IPS-18a (cell line): ENCODE measurements at regions not wholly inside any gene's neighbourhood (a gene's known extent, or its start where the extent isn't known, plus 50 kb on each side); places are given as distances from the start of the nearest gene placed in this dataset.

Experiments used
- H3K27ac ChIP-seq: one replicate; pipeline ENCODE4 v1.5.1; 2013; ENCODE audit warnings: low read length
- H3K27me3 ChIP-seq: one replicate; pipeline ENCODE4 v1.6.1; 2013; ENCODE audit warnings: mild to moderate bottlenecking, low read length; ENCODE audit not compliant: control insufficient read depth, insufficient read depth
- H3K36me3 ChIP-seq: one replicate; pipeline ENCODE4 v1.6.1; 2013; ENCODE audit warnings: low read depth, low read length; ENCODE audit not compliant: control insufficient read depth
- H3K4me1 ChIP-seq: one replicate; pipeline ENCODE4 v1.6.1; 2013; ENCODE audit warnings: low read depth, low read length; ENCODE audit not compliant: control insufficient read depth
- H3K4me3 ChIP-seq: one replicate; pipeline ENCODE4 v1.5.1; 2013; ENCODE audit warnings: low read length
- H3K9ac ChIP-seq: one replicate; pipeline ENCODE4 v1.6.1; 2013; ENCODE audit warnings: mild to moderate bottlenecking, low read length, moderate library complexity
- H3K9me3 ChIP-seq: one replicate; pipeline ENCODE4 v1.6.1; 2013; ENCODE audit warnings: low read depth, low read length; ENCODE audit not compliant: control insufficient read depth

DNA sequence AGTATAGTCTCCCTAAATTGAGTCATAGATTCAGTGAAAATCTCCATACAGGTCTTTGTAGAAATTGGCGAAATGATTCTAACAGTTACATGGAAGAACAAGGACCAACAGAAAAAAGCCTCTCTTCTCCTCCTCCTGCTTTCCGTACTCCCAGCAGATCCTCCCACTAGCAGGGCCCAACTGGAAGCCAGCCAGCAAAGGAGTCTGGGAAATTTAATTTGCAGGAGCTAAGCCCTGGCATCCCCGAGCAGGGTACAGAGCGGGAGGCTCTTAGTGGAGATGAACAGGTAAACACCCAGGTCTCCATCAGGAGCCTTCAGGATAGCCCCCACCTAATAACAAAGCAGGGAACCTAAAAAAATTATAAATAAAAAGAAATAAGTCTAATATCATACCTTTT lies 1473.8 kb downstream of the TBC1D22A start:
- no peak overlapping the region for H3K4me3 ChIP-seq
- no peaks in the 10 kb centered on the region for H3K36me3 ChIP-seq
- H3K27ac ChIP-seq: no peak overlapping the region
- H3K9ac ChIP-seq: no peak overlapping the region
- peaks cover 15% of the 10 kb centered on the region for H3K9me3 ChIP-seq
- H3K27me3 ChIP-seq: peaks cover 5% of the 10 kb centered on the region
- peaks cover 10% of the 10 kb centered on the region for H3K4me1 ChIP-seq

DNA sequence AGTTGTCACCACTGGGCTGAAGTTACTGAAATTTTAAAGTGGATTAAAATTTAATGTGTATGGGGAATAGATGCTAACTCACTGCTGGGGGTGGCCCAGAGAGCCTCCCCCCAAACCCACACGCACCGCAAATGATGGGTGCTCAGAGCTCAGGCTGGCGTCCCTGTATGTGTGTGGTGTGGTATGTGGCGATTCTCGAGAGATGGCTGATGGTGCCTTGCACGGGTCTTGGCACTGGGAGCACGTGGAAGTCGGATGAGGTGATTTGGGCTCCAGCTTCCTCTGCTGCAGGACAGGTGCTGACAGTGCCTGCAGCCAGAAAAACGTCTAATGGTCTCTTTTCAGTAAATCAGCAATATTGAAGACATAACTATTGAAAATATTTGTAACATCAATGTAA lies 1473.3 kb downstream of the TBC1D22A start:
- peaks cover 5% of the 10 kb centered on the region for H3K27me3 ChIP-seq
- peaks cover 10% of the 10 kb centered on the region for H3K4me1 ChIP-seq
- no peak overlapping the region for H3K4me3 ChIP-seq
- H3K9ac ChIP-seq: no peak overlapping the region
- peaks cover 15% of the 10 kb centered on the region for H3K9me3 ChIP-seq
- no peaks in the 10 kb centered on the region for H3K36me3 ChIP-seq
- H3K27ac ChIP-seq: no peak overlapping the region

DNA sequence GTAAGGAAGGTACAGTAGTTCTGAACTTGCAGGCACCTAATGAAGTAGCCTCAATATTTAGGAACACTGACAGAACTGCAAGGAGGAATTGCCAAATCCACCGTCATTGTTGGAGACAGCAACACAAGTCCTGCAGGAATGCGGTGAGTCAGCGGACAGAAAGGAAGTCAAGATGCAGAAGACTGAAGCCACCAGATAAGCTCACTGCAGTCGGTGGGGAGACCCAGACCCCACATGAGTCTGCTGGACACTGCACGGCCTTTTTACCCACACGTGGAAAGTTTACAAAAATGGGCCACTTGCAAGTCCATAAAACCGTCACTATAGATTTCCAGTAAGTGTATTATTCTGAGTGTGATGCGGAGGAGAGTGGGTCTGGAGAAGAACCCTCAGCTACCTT lies 1471.6 kb downstream of the TBC1D22A start:
- Histone ChIP-seq H3K4me1 (no peaks in the 10 kb centered on the region), H3K27me3 (peaks cover 5% of the 10 kb centered on the region), H3K27ac (no peak overlapping the region), H3K4me3 (no peak overlapping the region), H3K9ac (no peak overlapping the region), H3K9me3 (peaks cover 15% of the 10 kb centered on the region), H3K36me3 (no peaks in the 10 kb centered on the region)

DNA sequence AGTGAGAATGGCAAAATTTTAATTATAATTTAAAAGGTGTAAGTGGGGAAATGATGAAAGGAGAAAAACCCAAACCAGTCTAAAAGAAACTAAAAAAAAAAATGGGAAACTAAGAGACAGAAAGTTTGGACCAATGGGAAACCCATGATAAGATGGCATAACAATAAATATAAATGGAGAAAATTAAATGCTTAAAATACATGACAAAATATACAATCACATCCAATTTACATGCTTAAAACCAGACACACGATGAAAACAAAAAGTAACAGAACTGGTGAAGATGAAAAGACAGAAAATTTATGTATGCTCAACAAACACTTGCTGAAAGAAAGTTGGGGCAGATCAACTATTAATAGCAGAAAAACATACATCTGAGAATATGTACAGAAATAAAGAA lies 1471.1 kb downstream of the TBC1D22A start:
- no peak overlapping the region for H3K4me3 ChIP-seq
- no peaks in the 10 kb centered on the region for H3K4me1 ChIP-seq
- no peak overlapping the region for H3K27ac ChIP-seq
- no peaks in the 10 kb centered on the region for H3K36me3 ChIP-seq
- peaks cover 15% of the 10 kb centered on the region for H3K9me3 ChIP-seq
- peaks cover 5% of the 10 kb centered on the region for H3K27me3 ChIP-seq
- no peak overlapping the region for H3K9ac ChIP-seq

DNA sequence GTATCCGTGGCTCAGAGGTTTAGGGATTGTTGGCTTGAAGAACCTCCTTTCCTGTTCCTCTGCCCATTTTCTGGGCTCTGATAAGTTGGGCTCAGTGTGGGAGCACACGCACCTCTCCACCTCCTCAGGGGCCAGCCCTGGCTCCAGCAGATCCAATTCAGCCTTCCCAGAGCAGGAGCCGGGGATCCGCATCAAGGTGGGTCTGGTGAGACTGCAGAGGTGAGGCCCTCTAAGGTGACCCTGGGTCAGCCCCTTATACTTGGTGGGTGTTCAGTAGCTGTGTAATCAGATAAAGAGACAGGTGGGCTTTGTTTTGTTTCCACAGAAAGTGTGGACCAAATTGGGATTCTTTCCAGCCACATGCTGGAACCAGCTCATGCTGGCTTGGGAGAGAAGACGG lies 1466.0 kb downstream of the TBC1D22A start:
- Histone ChIP-seq H3K27me3 (no peaks in the 10 kb centered on the region), H3K4me3 (no peak overlapping the region), H3K4me1 (no peaks in the 10 kb centered on the region), H3K9ac (no peak overlapping the region), H3K36me3 (no peaks in the 10 kb centered on the region), H3K9me3 (peaks cover 11% of the 10 kb centered on the region), H3K27ac (no peak overlapping the region)

DNA sequence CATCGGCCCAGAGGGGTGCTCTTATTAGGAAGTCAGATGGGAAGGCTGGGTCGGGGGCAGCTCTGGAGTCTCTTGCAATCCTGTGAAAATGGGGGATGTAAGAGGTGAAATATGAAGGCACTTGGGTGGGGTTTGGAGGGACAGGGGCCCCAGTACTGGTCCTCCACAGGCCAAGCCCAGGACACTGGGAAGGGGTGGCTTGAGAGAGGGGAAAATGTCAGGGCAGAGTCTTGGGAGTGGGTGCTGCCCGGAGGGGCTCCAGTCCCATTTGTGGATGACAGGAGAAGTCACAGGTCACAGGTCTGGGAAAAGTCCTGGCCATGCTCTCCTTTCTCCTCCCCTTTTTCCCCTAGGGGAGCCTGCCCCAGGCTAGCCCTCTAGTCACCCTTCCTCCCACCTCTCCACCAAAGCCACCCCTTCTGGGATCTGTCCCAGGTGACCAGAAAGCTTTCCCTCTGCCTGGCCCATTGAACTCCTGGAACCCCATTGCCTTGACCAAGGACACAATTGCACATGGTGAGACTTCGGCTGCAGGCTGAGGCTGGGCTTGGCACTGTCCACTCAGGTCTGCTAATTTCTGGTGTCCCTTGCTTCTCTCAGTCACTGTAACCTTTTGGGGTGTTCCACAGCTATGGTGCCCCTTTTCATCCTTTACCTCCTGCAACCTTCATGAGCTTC lies 1465.0 kb downstream of the TBC1D22A start:
- H3K27me3 ChIP-seq: no peaks in the 10 kb centered on the region

DNA sequence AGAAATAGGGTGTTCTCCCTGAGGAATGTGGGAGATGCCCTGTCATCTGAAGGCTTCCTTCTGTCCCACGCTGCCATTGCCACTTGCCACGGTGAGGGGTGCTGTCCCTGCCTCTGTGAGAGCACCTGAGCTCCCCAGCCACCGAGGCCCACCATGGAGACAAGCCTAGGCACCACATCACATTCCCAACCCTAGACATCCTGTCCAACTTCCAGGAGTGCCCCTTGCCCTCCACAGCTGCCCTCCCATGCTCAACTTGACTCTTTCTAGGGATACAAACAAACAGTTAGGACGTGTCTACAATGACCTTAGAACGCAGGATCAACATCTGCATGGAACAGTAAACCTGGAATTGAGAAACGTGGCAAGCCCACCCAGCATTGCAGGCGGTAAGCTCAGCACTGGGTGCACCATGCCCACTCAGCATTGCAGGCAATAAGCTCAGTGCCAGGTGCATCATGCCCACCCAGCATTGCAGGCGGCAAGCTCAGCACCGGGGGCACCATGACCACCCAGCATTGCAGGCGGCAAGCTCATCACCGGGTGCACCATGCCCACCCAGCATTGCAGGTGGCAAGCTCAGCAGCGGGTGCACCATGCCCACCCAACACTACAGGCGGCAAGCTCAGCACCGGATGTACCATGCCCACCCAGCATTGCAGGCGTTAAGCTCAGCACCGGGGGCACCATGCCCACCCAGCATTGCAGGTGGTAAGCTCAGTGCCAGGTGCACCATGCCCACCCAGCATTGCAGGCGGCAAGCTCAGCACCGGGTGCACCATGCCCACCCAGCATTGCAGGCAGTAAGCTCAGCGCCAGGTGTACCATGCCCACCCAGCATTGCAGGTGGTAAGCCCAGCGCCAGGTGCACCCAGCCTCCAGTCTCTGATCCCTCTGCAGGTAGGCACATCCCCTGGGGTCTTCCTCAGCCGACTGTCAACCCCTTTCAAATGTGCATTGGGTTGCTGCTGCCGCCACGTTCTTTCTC lies 1463.9 kb downstream of the TBC1D22A start:
- no peaks in the 10 kb centered on the region for H3K9me3 ChIP-seq
- no peaks in the 10 kb centered on the region for H3K4me1 ChIP-seq

More for the DNA sequence above, 1465.0 kb downstream of the TBC1D22A start:
- H3K9me3 ChIP-seq: peaks cover 7% of the 10 kb centered on the region
- no peaks in the 10 kb centered on the region for H3K4me1 ChIP-seq
- no peak overlapping the region for H3K27ac ChIP-seq
- no peak overlapping the region for H3K4me3 ChIP-seq
- H3K9ac ChIP-seq: no peak overlapping the region
- no peaks in the 10 kb centered on the region for H3K36me3 ChIP-seq

DNA sequence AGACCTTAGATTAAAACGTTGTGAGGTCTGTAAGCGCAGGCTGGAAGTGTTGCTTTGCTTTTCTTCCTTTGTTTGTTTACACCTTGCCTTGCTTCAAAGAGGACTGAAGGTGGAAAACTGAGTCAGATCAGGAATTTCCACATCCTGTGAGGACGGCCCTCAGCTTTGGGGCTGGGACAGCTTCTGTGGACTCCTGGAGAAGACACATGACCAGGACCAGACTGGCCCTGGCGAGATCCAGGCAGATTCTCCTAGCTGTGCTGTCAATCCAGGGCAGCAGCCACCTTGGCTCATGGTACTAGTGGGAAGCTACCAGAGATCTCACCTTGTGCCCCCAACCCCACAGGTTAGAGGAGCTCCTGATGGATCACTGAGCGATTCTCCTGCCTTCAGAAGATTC lies 1461.9 kb downstream of the TBC1D22A start:
- Histone ChIP-seq H3K4me1 (peaks cover under 1% of the 10 kb centered on the region), H3K9ac (no peak overlapping the region), H3K27ac (no peak overlapping the region), H3K27me3 (no peaks in the 10 kb centered on the region), H3K36me3 (no peaks in the 10 kb centered on the region), H3K9me3 (no peaks in the 10 kb centered on the region), H3K4me3 (no peak overlapping the region)

More for the DNA sequence above, 1463.9 kb downstream of the TBC1D22A start:
- H3K36me3 ChIP-seq: no peaks in the 10 kb centered on the region
- H3K27ac ChIP-seq: no peak overlapping the region
- H3K27me3 ChIP-seq: no peaks in the 10 kb centered on the region
- no peak overlapping the region for H3K9ac ChIP-seq
- H3K4me3 ChIP-seq: no peak overlapping the region

DNA sequence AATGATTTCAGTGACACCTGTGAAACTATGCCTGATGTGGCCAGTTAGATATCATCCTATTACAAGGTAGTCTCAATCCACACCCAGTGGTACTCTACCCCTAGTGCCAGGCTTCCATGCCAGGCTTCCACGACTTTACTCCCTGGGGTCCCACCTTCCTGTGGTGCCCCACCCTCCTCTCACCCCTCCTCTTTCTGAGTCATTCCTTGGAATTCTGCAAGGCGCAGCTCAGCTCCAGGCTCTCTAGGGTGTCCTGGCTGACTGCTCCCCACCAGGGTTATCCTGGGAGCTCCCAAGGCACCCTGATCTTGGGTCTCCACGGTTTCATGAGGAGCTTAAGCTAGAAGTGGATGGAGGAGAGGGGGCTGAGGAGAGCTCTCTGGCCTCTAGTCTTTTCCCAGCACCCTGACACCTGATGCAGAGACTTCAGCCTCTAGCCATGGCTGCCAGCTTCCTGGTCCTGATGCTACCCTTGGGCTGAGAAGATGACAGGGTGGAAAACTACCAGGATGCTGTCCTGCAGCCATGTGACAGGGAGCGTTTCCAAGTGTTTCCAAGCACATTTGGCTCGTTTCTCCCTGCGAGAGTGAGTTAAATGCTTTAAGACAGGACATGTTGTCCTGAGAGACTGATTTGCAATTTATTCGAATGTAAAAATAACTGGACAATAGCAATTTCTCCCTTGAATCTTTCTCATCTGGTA lies 1461.2 kb downstream of the TBC1D22A start:
- Histone ChIP-seq H3K36me3 (no peaks in the 10 kb centered on the region), H3K9ac (no peak overlapping the region), H3K4me3 (no peak overlapping the region), H3K9me3 (no peaks in the 10 kb centered on the region), H3K4me1 (peaks cover 7% of the 10 kb centered on the region), H3K27me3 (no peaks in the 10 kb centered on the region), H3K27ac (no peak overlapping the region)

DNA sequence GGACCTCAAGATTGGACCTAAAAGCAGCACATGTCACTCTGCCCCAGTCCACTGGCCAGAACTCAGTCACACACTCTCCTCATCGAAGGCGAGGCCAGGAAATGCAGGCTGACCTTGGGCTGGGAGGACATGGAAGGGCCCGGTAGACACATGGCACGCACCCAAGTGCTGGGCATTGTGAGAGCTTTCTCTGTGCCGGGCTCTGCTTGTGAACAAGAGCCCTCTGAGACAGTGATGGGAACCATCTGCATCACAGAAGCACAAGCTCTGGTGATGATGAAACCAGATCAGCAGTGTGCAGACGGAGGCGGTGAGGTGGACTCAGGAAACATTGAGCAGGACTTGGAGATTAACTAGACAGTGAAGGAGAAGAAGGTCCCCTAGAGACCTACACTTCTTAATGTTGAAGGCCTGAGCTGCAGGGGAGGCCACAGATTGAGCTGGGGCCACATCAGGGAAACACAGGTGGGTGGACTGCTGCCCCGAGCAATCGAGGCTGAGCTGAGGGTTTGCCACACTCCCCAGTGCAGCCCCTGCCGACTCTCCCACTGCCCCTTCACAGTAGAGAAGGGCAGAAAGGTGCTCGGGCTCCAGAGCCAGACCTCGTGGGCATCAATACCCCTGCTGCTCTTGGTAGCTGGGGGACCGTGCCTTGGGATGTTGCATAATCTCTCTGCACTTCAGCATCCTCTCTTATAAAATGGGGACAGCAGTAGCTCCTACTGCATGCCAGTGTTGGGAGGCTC lies 1460.5 kb downstream of the TBC1D22A start:
- H3K4me3 ChIP-seq: no peak overlapping the region
- H3K9ac ChIP-seq: no peak overlapping the region
- no peaks in the 10 kb centered on the region for H3K36me3 ChIP-seq
- peaks cover 8% of the 10 kb centered on the region for H3K4me1 ChIP-seq
- H3K27ac ChIP-seq: no peak overlapping the region
- no peaks in the 10 kb centered on the region for H3K9me3 ChIP-seq
- H3K27me3 ChIP-seq: no peaks in the 10 kb centered on the region
